Superior temporal gyrus (tissue), 1 donor: ENCODE measurements at regions not wholly inside any gene's neighbourhood (a gene's known extent, or its start where the extent isn't known, plus 50 kb on each side); places are given as distances from the start of the nearest gene placed in this dataset.
"Not testable (repeated sequence)": the region's sequence is repeated elsewhere in the genome, so short reads cannot be mapped to it uniquely, and the experiment has no call there.

Source experiments
- DNase-seq: peaks from one replicate; pipeline ENCODE4 v3.0.0-alpha.2; 2016; ENCODE audit errors: extremely low spot score

- DNase-seq: no peak
Observed at GRCh38 chr4:156313497-156313896, 359.8 kb upstream of the CTSO start.

DNA sequence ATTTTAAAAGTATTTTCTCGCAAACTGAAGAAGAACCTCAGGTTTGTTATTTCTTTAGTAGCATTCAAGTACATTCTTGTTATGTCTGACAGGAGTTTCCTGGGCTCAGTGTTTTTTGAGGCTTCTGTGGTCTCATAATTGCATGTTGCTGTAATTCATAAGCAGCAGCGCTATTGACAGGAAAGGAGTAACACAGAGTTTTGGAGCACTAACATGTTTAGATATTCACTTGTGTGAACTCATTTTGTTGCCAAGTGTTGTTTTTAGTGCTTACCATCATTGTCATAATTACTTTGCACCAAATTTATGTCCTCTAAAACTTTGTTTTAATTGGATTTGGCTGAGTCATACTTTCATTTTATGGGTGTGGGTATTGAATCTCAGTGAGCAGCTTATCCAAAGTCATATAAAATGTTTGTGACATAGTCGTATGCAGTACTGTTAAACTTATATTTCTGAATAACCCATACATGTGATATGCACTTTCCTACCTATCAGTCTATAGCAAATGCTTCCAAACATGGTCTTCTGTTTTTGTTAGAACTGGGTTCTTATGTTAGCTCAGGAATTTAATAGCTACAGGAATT lies 358.7 kb upstream of the CTSO start:
- DNase-seq: no peak

- no peak for DNase-seq
Observed at GRCh38 chr4:156309031-156309430, 355.4 kb upstream of the CTSO start.

DNA sequence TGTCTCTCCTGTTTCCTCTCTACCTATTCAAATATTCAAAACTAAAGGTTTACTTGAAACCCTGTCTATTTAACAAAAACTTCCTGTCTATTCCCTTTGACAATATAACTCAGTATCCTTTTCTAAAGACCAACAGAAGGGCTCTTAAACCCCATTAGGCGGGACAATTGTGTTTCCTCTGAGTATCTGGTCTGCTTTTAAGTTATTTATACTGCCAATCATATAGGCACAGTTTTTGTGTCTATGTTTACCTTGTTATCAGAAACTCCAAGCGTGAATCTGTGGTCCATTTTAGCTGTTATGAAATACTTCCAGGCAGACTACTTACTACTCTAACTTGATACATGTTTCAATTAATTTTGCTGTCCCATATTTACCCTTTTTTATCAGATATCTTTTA lies 350.0 kb upstream of the CTSO start:
- no peak for DNase-seq

- DNase-seq: no peak
Observed at GRCh38 chr4:156298230-156298629, 344.6 kb upstream of the CTSO start.

- no peak for DNase-seq
Observed at GRCh38 chr4:156295676-156296195, 342.1 kb upstream of the CTSO start.

- peak; percentile 47 for DNase-seq
Observed at GRCh38 chr4:156294577-156294976, 340.9 kb upstream of the CTSO start.

DNA sequence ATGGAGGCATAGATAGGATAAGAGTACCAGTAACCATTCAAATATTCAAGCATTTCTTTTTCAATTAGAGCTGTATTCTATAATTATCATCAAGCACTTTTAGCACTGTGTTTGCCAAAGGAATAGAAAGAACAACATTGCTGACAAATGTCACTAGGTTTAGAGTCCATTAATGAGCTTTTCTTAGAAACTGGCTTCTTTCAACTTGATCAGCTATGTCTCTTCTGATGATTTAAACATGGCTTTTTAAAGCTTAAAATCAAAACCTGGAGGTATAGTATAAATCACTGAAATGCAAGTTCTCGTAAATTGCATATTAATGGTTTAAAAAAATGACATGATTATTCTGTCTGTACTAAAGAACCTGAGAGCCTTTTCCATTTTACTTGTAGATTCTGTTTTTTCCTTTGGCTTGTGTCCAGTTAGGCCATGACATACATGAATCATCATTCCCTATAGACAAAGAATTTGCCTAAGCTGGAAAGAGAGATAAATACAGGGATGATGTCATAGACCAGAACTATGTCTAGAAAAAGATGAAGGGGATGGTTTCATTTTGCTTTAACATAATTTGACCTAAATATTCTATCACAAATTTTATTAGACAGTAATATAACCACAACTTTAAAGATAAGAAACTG lies 340.1 kb upstream of the CTSO start:
- no peak for DNase-seq

- no peak for DNase-seq
Observed at GRCh38 chr4:156291317-156291716, 337.7 kb upstream of the CTSO start.

DNA sequence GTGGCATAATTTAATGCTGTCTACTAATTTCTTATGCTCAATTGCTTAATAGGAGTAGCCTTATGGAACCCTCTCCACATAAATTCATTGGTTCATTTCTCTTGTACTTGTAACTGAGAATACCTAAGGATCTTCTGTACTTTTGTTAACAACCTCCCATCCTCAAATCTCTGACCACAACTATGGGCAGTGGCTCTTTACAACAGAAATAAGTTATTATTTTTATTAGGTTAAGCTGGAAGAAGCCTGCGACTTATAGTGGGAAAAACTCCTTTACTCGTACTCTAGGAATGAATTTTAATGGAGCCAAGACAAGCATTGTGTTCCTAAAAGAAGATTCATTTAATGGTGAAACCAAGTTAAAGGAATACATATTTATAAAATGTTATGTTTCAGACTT lies 337.1 kb upstream of the CTSO start:
- DNase-seq: no peak

DNA sequence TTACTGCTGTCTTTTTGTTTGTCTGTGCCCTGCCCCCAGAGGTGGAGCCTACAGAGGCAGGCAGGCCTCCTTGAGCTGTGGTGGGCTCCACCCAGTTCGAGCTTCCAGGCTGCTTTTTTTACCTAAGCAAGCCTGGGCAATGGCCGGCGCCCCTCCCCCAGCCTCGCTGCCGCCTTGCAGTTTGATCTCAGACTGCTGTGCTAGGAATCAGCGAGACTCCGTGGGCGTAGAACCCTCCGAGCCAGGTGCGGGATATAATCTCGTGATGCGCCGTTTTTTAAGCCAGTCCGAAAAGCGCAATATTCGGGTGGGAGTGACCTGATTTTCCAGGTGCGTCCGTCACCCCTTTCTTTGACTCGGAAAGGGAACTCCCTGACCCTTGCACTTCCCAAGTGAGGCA lies 336.4 kb upstream of the CTSO start:
- DNase-seq: not testable (repeated sequence)

GRCh38 chr4:156280686-156281085 lies 327.0 kb upstream of the CTSO start:
- no peak for DNase-seq

GRCh38 chr4:156265407-156265806 lies 311.7 kb upstream of the CTSO start:
- no peak for DNase-seq

GRCh38 chr4:156261230-156261629 lies 307.6 kb upstream of the CTSO start:
- DNase-seq: no peak

DNA sequence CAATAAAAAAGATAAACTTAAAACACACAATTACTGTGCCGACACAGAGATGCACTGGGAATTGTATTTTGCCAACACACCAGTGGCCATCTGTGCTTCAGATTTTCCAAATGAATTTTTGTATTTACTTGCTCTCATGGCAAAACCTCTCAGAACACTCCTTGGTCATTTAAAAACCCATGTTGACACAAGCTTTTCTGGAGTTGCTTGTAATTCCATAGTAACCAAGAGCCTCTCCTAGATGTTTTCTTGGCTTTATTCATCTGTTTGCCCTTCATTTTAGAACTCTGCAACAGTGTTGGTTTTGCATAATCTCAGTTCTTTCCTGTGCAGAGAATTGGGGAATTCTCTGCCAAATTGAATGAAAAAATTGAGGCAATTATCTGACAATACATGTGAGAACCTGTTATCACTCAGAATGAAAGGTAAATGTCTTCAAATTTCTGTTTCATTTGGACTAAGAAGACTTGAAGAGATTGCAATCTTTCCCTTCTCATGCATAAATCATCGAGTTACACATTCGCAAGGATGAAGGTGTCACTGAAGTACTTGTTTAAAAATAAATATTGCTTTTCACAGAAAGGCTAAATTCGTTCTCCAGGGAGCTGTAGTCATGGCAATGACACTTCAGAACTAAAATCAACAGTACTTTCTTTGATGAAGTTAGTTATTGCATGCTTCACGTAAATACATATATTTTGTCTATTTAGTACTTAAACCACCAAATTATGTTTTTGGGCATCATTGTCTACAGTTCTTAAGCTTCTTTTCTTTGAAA lies 301.8 kb upstream of the CTSO start:
- peak; percentile 56 for DNase-seq

GRCh38 chr4:156252358-156252921 lies 298.8 kb upstream of the CTSO start:
- DNase-seq: peak; percentile 58

- no peak for DNase-seq
Observed at GRCh38 chr4:156251373-156252065, 297.9 kb upstream of the CTSO start.

DNA sequence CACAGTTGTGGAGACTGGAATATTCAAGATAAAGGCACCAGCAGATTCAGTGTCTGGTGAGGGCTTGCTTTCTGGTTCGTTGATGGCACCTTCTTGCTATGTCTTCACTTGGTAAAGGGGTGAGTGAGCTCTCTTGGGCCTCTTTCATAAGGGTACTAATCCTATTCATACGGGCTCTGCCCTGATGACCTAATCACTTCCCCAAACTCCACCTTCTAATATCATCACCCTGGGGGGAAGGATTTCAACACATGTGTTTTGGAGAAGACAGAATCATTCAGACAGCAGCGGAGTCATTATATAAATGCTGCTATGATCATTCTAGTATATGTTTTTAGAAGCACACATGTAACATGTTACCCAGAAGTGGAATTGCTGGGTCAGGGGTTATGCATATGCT lies 295.3 kb upstream of the CTSO start:
- DNase-seq: no peak

- DNase-seq: no peak
Observed at GRCh38 chr4:156247470-156247869, 293.8 kb upstream of the CTSO start.

DNA sequence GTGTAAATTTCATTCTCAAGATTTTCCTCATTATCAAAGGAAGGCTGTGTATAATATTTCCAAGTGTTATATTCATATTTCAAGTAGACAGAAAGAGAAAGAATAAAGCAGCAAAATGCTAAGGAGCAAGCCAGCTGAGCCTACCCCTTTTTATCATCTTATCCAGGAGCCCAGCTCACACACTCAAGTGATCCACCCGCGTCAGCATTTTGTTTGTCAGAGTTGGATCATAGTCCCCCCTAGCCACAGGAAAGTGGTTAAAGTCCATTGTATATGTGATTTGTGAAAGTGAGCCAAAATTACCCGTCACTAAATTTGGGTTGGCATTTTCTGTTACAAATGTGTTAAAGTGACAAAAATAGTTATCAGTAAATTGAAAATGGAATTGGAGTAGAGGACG lies 289.3 kb upstream of the CTSO start:
- no peak for DNase-seq

- DNase-seq: no peak
Observed at GRCh38 chr4:156242390-156242789, 288.7 kb upstream of the CTSO start.

DNA sequence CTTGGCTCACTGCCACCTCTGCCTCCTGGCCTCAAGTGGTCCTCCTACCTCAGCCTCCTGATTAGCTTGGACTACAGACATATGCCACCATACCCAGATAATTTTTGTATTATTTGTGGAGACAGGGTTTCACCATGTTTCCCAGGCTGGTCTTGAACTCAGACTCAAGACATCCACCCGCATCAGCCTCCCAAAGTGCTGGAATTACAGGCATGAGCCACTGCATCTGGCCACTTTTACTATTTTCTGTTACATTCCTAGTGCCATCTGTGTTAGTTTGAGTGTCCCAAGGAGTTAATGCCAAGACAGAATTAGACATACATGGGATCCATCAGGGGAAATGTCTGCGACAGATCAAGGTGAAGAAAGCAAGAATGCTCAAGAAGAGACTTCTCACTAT lies 288.2 kb upstream of the CTSO start:
- no peak for DNase-seq
